K562 (cell line): ENCODE measurements at regions not wholly inside any gene's neighbourhood (a gene's known extent, or its start where the extent isn't known, plus 50 kb on each side); places are given as distances from the start of the nearest gene placed in this dataset.

ENCODE experiments used
- ATAC-seq: fragments of 200-7000 bp; cut with Tn5 transposase; 3 replicates; pipeline ENCODE4 v1.9.1; 2020; ENCODE audit warnings: moderate library complexity
- BruUV-seq: library from RNA; stranded (reverse); fragments of 400-500 nt; replicated peaks from 2 replicates; lab custom pipeline; 2021; lab: Mats Ljungman, UMichigan
- CTCF ChIA-PET: fragments of 300-600 bp; formaldehyde crosslinking; extraction: SDS; loops from one replicate; lab custom pipeline; 2021; ENCODE audit warnings: low intra/inter-chr PET ratio; lab: Yijun Ruan, JAX
- POLR2A ChIA-PET: fragments of 300-600, 350-650 bp; sonication (Branson Sonifier 250); formaldehyde crosslinking; extraction: SDS; loops from one replicate; lab custom pipeline; 2021; ENCODE audit warnings: antibody characterized with exemption, inconsistent platforms; lab: Yijun Ruan, JAX
- DNase-seq, 4 experiments: peaks; one replicate each; pipeline versions ENCODE4 v3.0.0 to v3.0.0-alpha.2; 2011 to 2018; ENCODE audit warnings: low spot score in 3 of 4, mixed read lengths in 3 of 4; ENCODE audit errors: extremely low read depth in 1 of 4
- FAIRE-seq: peaks from 2 replicates; lab custom pipeline; 2011; peaks lifted over from hg19 to GRCh38; lab: Jason Lieb, UNC
- H2AFZ ChIP-seq: 2 replicates; pipeline ENCODE4 v1.6.0; 2011; ENCODE audit warnings: low read depth, low read length, control low read depth, inconsistent platforms
- H3K27ac ChIP-seq: fragments of 200-600 bp; 3 replicates; pipeline ENCODE4 v1.8.0; 2011; ENCODE audit warnings: low read depth, mild to moderate bottlenecking, control low read depth, inconsistent platforms, low read length, moderate library complexity, mixed read lengths; ENCODE audit errors: extremely low read depth
- H3K27me3 ChIP-seq, 2 experiments: fragments of 300-600 bp in 1 of 2; 2 replicates in 1 of 2; 3 replicates in 1 of 2; pipeline versions ENCODE4 v1.6.0 to v1.8.0; 2011; ENCODE audit warnings: inconsistent platforms in 2 of 2, low read length in 2 of 2, mild to moderate bottlenecking in 1 of 2, mixed read lengths in 1 of 2, moderate library complexity in 1 of 2; ENCODE audit not compliant: control insufficient read depth in 2 of 2, insufficient read depth in 2 of 2
- H3K36me3 ChIP-seq: fragments of 300-600 bp; 3 replicates; pipeline ENCODE4 v1.8.0; 2011; ENCODE audit warnings: mild to moderate bottlenecking, low read length, inconsistent platforms; ENCODE audit not compliant: control insufficient read depth, insufficient read depth
- H3K4me1 ChIP-seq, 2 experiments: fragments of 200-600 bp in 1 of 2; replicated peaks in 1 of 2; 2 replicates in 1 of 2; 3 replicates in 1 of 2; pipeline versions ENCODE4 v1.5.1 to v1.8.0; 2011; ENCODE audit warnings: inconsistent platforms in 2 of 2, low read length in 2 of 2, mild to moderate bottlenecking in 1 of 2, mixed read lengths in 1 of 2, moderate library complexity in 1 of 2; ENCODE audit not compliant: control insufficient read depth in 2 of 2, insufficient read depth in 2 of 2
- H3K4me2 ChIP-seq: 2 replicates; pipeline ENCODE4 v1.6.1; 2011; ENCODE audit warnings: low read length, control low read depth, inconsistent platforms, mixed read lengths; ENCODE audit not compliant: insufficient read depth
- H3K4me3 ChIP-seq: fragments of 200-600 bp; sonication (generic), shearing (Covaris generic); 2 replicates; pipeline ENCODE4 v1.5.1; 2016; ENCODE audit warnings: control low read depth, inconsistent platforms
- H3K79me2 ChIP-seq: fragments of 200-600 bp; 3 replicates; pipeline ENCODE4 v1.8.0; 2011; ENCODE audit warnings: low read length, inconsistent platforms; ENCODE audit not compliant: control insufficient read depth, insufficient read depth
- H3K9ac ChIP-seq, 2 experiments: 2 replicates each; pipeline versions ENCODE4 v1.6.0 to v1.6.1; 2011; ENCODE audit warnings: low read depth in 2 of 2, low read length in 2 of 2, control low read depth in 1 of 2, inconsistent platforms in 1 of 2, mild to moderate bottlenecking in 1 of 2, mixed read lengths in 1 of 2; ENCODE audit not compliant: insufficient read depth in 1 of 2
- H3K9me1 ChIP-seq: one replicate; pipeline ENCODE4 v1.6.0; 2011; ENCODE audit warnings: inconsistent platforms, mild to moderate bottlenecking, low read length, moderate library complexity; ENCODE audit not compliant: control insufficient read depth, insufficient read depth
- H3K9me3 ChIP-seq: replicated peaks from 2 replicates; pipeline ENCODE4 v1.5.1; 2011; ENCODE audit warnings: low read depth, low read length, inconsistent platforms; ENCODE audit not compliant: control insufficient read depth, insufficient read depth
- H4K20me1 ChIP-seq: replicated peaks from 2 replicates; pipeline ENCODE4 v1.6.1; 2011; ENCODE audit warnings: low read length, inconsistent platforms, mixed read lengths; ENCODE audit not compliant: control insufficient read depth, insufficient read depth
- ATF6 ChIP-seq: sonication (generic); formaldehyde crosslinking; IDR thresholded peaks from 2 replicates; pipeline ENCODE4 v1.4.0; 2020; ENCODE audit warnings: mild to moderate bottlenecking, missing genetic modification reagents
- DPF2 ChIP-seq: fragments of 450-650 bp; IDR thresholded peaks from 2 replicates; pipeline ENCODE4 v1.6.1; 2016
- E2F6 ChIP-seq, 2 experiments: IDR thresholded peaks; 2 replicates each; pipeline ENCODE4 v1.6.1; 2011; ENCODE audit warnings: borderline replicate concordance in 1 of 2, control low read depth in 1 of 2, low read depth in 1 of 2, low read length in 1 of 2, mild to moderate bottlenecking in 1 of 2, mixed read lengths in 1 of 2, moderate library complexity in 1 of 2; ENCODE audit not compliant: insufficient read depth in 1 of 2, insufficient read length in 1 of 2, poor library complexity in 1 of 2, severe bottlenecking in 1 of 2; ENCODE audit errors: extremely low read depth in 1 of 2
- ESRRB ChIP-seq: fragments of 250-450 bp; sonication (Bioruptor Pico); IDR thresholded peaks from 2 replicates; pipeline ENCODE4 v1.5.0; 2020; ENCODE audit warnings: mild to moderate bottlenecking, moderate library complexity, borderline replicate concordance
- NFE2 ChIP-seq: IDR thresholded peaks from 2 replicates; pipeline ENCODE4 v1.6.1; 2014; ENCODE audit warnings: antibody characterized with exemption, low read depth
- PHB2 ChIP-seq: fragments of 450-650 bp; IDR thresholded peaks from 2 replicates; pipeline ENCODE4 v1.6.1; 2017; ENCODE audit warnings: low read depth
- ZBED1 ChIP-seq: IDR thresholded peaks from 2 replicates; pipeline ENCODE4 v1.6.1; 2014
- WGBS: fragments of 100-300 bp; shearing (Covaris generic); methylation state at CpG from one replicate; pipeline ENCODE4 v1.1.6; 2016; ENCODE audit warnings: low coverage, mixed read lengths; ENCODE audit not compliant: insufficient coverage; ENCODE audit errors: missing lambda C conversion rate; 5-methylcytosine and 5-hydroxymethylcytosine counted together
- in situ Hi-C: fragments of 300-500 bp; cut with MboI; formaldehyde crosslinking; loops from 4 replicates; pipeline ENCODE4 v1.15.0; 2018; ENCODE audit warnings: inconsistent platforms, mixed read lengths
- intact Hi-C: fragments of 100-400 bp; cut with micrococcal nuclease; formaldehyde crosslinking; loops from 2 replicates; pipeline ENCODE4 v1.14.2; 2022

GRCh38 chr15:47283246-47283645 lies 434.1 kb upstream of the SEMA6D start:
- Histone ChIP-seq H3K4me3 (no peak overlapping the region), H3K9ac (no peak overlapping the region), H3K4me2 (no peak overlapping the region), H3K9me3 (no peaks in the 10 kb centered on the region), H3K79me2 (no peaks in the 10 kb centered on the region), H4K20me1 (no peaks in the 10 kb centered on the region), H3K4me1 (no peaks in the 10 kb centered on the region), H3K27me3 (no peaks in the 10 kb centered on the region), H3K36me3 (no peaks in the 10 kb centered on the region), H3K9me1 (no peaks in the 10 kb centered on the region), H2AFZ (no peak overlapping the region), H3K27ac (no peak overlapping the region)
- POLR2A ChIA-PET = no interaction called here
- 0% methylated on average over 8 of the region's 8 CpGs for WGBS
- TF ChIP-seq DPF2 (no peak), ZBED1 (no peak), NFE2 (no peak)
- DNase-seq (no peak), FAIRE-seq (no peak), ATAC-seq (no peak)
- no TSS peak for BruUV-seq
- CTCF ChIA-PET = no interaction called here
- in situ Hi-C loops (no loop called here), intact Hi-C loops (no loop called here)

- H3K27ac ChIP-seq = no peak overlapping the region
- no peak for DNase-seq
- ATAC-seq = no peak
- ChIA-PET POLR2A (no interaction called here), CTCF (no interaction called here)
- no peaks in the 10 kb centered on the region for H4K20me1 ChIP-seq
- H3K9me3 ChIP-seq = no peaks in the 10 kb centered on the region
- H3K4me2 ChIP-seq = no peak overlapping the region
- no peak overlapping the region for H2AFZ ChIP-seq
- in situ Hi-C loops (no loop called here), intact Hi-C loops (no loop called here)
- BruUV-seq = no TSS peak
- FAIRE-seq = no peak
- 1% methylated on average over 6 of the region's 6 CpGs for WGBS
- no peak overlapping the region for H3K9ac ChIP-seq
- H3K4me1 ChIP-seq = no peaks in the 10 kb centered on the region
- H3K4me3 ChIP-seq = no peak overlapping the region
- no peaks in the 10 kb centered on the region for H3K27me3 ChIP-seq
- H3K36me3 ChIP-seq = no peaks in the 10 kb centered on the region
- H3K9me1 ChIP-seq = no peaks in the 10 kb centered on the region
- TF ChIP-seq ATF6 (CRISPR knock-in tag) (no peak), PHB2 (no peak), ESRRB (CRISPR knock-in tag) (no peak), E2F6 (IDR thresholded peaks at IDR 0.05; ENCODE audit: borderline replicate concordance in 1 of 2, extremely low read depth in 1 of 2, insufficient read depth in 1 of 2, insufficient read length in 1 of 2, low read depth in 1 of 2, low read length in 1 of 2, poor library complexity in 1 of 2, severe bottlenecking in 1 of 2) (no peak)
- TF ChIP-seq, all 486 proteins: peak for 0
- H3K79me2 ChIP-seq = no peaks in the 10 kb centered on the region
Measured at GRCh38 chr15:47288794-47289193, 428.5 kb upstream of the SEMA6D start.
